GM12892 (cell line): ENCODE measurements at regions not wholly inside any gene's neighbourhood (a gene's known extent, or its start where the extent isn't known, plus 50 kb on each side); places are given as distances from the start of the nearest gene placed in this dataset.

Source experiments
- POLR2AphosphoS5 ChIP-seq: IDR thresholded peaks from 2 replicates; pipeline ENCODE4 v1.6.1; 2011; ENCODE audit warnings: low read depth, low read length, control low read depth
- TAF1 ChIP-seq: IDR thresholded peaks from 2 replicates; pipeline ENCODE4 v1.6.1; 2011; ENCODE audit warnings: low read depth, mild to moderate bottlenecking, control low read depth, low read length, borderline replicate concordance

GRCh38 chr2:187912950-187913349 is 358.7 kb upstream of the TFPI start:
- no peak for TF ChIP-seq POLR2AphosphoS5
- TF ChIP-seq TAF1, result no peak
